Urinary bladder (tissue), 3 donors: ENCODE measurements at regions not wholly inside any gene's neighbourhood (a gene's known extent, or its start where the extent isn't known, plus 50 kb on each side); places are given as distances from the start of the nearest gene placed in this dataset.
"Not testable (repeated sequence)": the region's sequence is repeated elsewhere in the genome, so short reads cannot be mapped to it uniquely, and the experiment has no call there.

ENCODE experiments used
- DNase-seq: peaks from one replicate; pipeline ENCODE4 v3.0.0-alpha.2; 2015; ENCODE audit errors: extremely low spot score
- H3K27ac ChIP-seq: one replicate; pipeline ENCODE4 v1.5.1; 2013; ENCODE audit warnings: low read depth, mild to moderate bottlenecking, moderate library complexity
- H3K36me3 ChIP-seq: one replicate; pipeline ENCODE4 v1.6.1; 2013; ENCODE audit warnings: mild to moderate bottlenecking, moderate library complexity; ENCODE audit not compliant: insufficient read depth
- H3K4me1 ChIP-seq: one replicate; pipeline ENCODE4 v1.6.1; 2013; ENCODE audit warnings: mild to moderate bottlenecking, moderate library complexity; ENCODE audit not compliant: insufficient read depth
- H3K4me3 ChIP-seq: one replicate; pipeline ENCODE4 v1.5.1; 2013; ENCODE audit warnings: low read depth, low read length
- WGBS: extraction: QIAGEN DNeasy Blood & Tissue Kit; methylation state at CpG from one replicate; pipeline ENCODE4 v1.1.7; 2013; 5-methylcytosine and 5-hydroxymethylcytosine counted together
- donor health status: healthy with polysubstance abuse.
- donor health status: healthy.

DNA sequence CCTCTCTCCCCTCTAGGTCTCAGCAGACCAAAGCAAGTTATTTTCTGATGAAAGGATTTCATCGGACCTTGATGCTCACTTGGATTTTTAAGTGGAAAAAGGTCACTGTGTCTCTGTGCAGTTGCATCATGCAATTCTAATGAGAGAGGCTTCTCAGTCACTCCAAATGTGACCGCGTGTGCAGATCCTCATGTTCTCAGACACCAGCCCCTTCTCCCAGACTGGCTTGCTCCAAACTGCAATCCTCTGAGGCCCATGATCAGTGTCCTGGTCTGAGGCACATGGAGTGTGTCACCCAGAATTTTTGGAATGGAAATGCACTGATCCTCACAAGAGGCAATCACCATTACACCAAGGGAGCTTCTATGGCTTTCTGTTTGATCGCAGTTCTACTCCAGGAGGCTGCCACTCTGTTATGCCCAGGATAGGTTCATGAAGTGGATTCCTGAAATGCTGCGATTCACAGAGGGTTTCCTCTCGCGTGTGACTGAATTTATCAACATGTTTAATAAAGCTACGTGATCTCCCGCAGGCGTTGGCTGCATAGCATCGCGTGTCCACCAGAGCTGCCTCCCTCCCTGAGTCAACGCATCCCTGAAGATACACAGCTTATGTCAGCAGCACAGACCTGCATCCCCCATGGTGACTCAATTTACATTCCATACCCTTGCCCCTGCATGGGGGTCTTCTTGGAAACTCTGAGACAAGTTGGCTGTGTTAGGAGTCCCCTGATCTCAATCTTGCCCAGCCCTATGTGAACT is 544.6 kb upstream of the B3GAT1 start:
- 83% methylated on average over 13 of the region's 13 CpGs for WGBS
- no peaks in the 10 kb centered on the region for H3K36me3 ChIP-seq
- DNase-seq, result no peak
- H3K4me3 ChIP-seq, result no peak overlapping the region
- no peak overlapping the region for H3K27ac ChIP-seq
- no peaks in the 10 kb centered on the region for H3K4me1 ChIP-seq

GRCh38 chr11:134955970-134956369 is 543.9 kb upstream of the B3GAT1 start:
- not testable (repeated sequence) for H3K4me3 ChIP-seq, H3K4me1 ChIP-seq, DNase-seq, H3K36me3 ChIP-seq, H3K27ac ChIP-seq
- 80% methylated on average over 4 of the region's 4 CpGs for WGBS

- H3K4me3 ChIP-seq, result no peak overlapping the region
- no peak for DNase-seq
- no peak overlapping the region for H3K27ac ChIP-seq
- H3K36me3 ChIP-seq, result no peaks in the 10 kb centered on the region
- no peaks in the 10 kb centered on the region for H3K4me1 ChIP-seq
- WGBS, result 86% methylated on average over 9 of the region's 9 CpGs
Observed at GRCh38 chr11:134955281-134955680, 543.2 kb upstream of the B3GAT1 start.

GRCh38 chr11:134954456-134954855 is 542.4 kb upstream of the B3GAT1 start:
- not testable (repeated sequence) for H3K27ac ChIP-seq

DNA sequence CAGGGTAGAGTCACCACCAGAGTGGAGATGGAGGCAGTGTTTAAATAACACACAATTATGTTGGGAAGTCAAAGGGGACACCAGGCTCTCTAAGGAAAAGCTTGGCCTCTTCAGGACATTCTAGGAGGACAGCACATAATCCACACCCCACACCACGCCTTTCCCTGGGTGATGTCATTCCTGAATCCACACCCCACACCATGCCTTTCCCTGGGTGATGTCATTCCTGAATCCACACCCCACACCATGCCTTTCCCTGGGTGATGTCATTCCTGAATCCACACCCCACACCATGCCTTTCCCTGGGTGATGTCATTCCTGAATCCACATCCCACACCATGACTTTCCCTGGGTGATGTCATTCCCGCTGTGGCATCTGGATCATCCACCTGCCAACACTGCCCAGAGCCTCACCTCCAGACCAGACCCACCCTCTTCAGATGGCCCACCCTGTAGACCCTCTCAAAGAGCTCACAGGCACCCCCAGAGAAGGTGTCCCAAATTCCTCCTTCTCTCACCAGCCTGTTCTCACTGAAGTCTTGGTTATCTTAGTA is 541.5 kb upstream of the B3GAT1 start:
- DNase-seq, H3K4me1 ChIP-seq, H3K27ac ChIP-seq, H3K36me3 ChIP-seq, H3K4me3 ChIP-seq: not testable (repeated sequence)
- 84% methylated on average over 2 of the region's 2 CpGs for WGBS

More at GRCh38 chr11:134954456-134954855, 542.4 kb upstream of the B3GAT1 start:
- H3K4me1 ChIP-seq, H3K4me3 ChIP-seq, DNase-seq, H3K36me3 ChIP-seq: not testable (repeated sequence)
- whole genome bisulfite sequencing, result 81% methylated on average over 4 of the region's 4 CpGs

- H3K36me3 ChIP-seq, result no peaks in the 10 kb centered on the region
- no peak overlapping the region for H3K4me3 ChIP-seq
- DNase-seq, result no peak
- H3K27ac ChIP-seq, result no peak overlapping the region
- H3K4me1 ChIP-seq, result no peaks in the 10 kb centered on the region
- 37% methylated on average over 6 of the region's 6 CpGs for WGBS
Observed at GRCh38 chr11:134951305-134951700, 539.3 kb upstream of the B3GAT1 start.

GRCh38 chr11:134950692-134951304 is 538.8 kb upstream of the B3GAT1 start:
- no peak overlapping the region for H3K27ac ChIP-seq
- no peaks in the 10 kb centered on the region for H3K36me3 ChIP-seq
- no peak for DNase-seq
- 53% methylated on average over 8 of the region's 8 CpGs for WGBS
- H3K4me1 ChIP-seq, result no peaks in the 10 kb centered on the region
- H3K4me3 ChIP-seq, result no peak overlapping the region

- DNase-seq, result no peak
- Histone ChIP-seq H3K4me1 (no peaks in the 10 kb centered on the region), H3K4me3 (no peak overlapping the region), H3K27ac (no peak overlapping the region), H3K36me3 (no peaks in the 10 kb centered on the region)
- WGBS, result 67% methylated on average over 11 of the region's 11 CpGs
Observed at GRCh38 chr11:134949121-134950090, 537.4 kb upstream of the B3GAT1 start.

- Histone ChIP-seq H3K27ac (no peak overlapping the region), H3K36me3 (no peaks in the 10 kb centered on the region), H3K4me1 (no peaks in the 10 kb centered on the region), H3K4me3 (no peak overlapping the region)
- DNase-seq, result no peak
- 85% methylated on average over 10 of the region's 10 CpGs for WGBS
Observed at GRCh38 chr11:134947556-134947955, 535.5 kb upstream of the B3GAT1 start.

GRCh38 chr11:134945993-134946392 is 534.0 kb upstream of the B3GAT1 start:
- Histone ChIP-seq H3K4me1 (no peaks in the 10 kb centered on the region), H3K4me3 (no peak overlapping the region), H3K36me3 (no peaks in the 10 kb centered on the region), H3K27ac (no peak overlapping the region)
- DNase-seq, result no peak
- WGBS, result 69% methylated on average over 9 of the region's 9 CpGs

- no peaks in the 10 kb centered on the region for H3K36me3 ChIP-seq
- 91% methylated on average over 10 of the region's 10 CpGs for WGBS
- no peak overlapping the region for H3K4me3 ChIP-seq
- H3K4me1 ChIP-seq, result no peaks in the 10 kb centered on the region
- no peak overlapping the region for H3K27ac ChIP-seq
- DNase-seq, result no peak
Observed at GRCh38 chr11:134944986-134945385, 532.9 kb upstream of the B3GAT1 start.

- Histone ChIP-seq H3K4me1 (no peaks in the 10 kb centered on the region), H3K4me3 (no peak overlapping the region), H3K36me3 (no peaks in the 10 kb centered on the region), H3K27ac (no peak overlapping the region)
- WGBS, result 85% methylated on average over 5 of the region's 5 CpGs
- no peak for DNase-seq
Observed at GRCh38 chr11:134944131-134944530, 532.1 kb upstream of the B3GAT1 start.

GRCh38 chr11:134943544-134943943 is 531.5 kb upstream of the B3GAT1 start:
- Histone ChIP-seq H3K27ac (no peak overlapping the region), H3K36me3 (no peaks in the 10 kb centered on the region), H3K4me3 (no peak overlapping the region), H3K4me1 (no peaks in the 10 kb centered on the region)
- no peak for DNase-seq
- 93% methylated on average over 6 of the region's 6 CpGs for WGBS
